Nephron progenitor cell (in vitro differentiated cells): ENCODE measurements at regions not wholly inside any gene's neighbourhood (a gene's known extent, or its start where the extent isn't known, plus 50 kb on each side); places are given as distances from the start of the nearest gene placed in this dataset.

ENCODE experiments used
- DNase-seq: peaks from one replicate; pipeline ENCODE4 v3.0.0; 2021
- H3K27ac Mint-ChIP-seq: 2 replicates; pipeline ENCODE4 v1.8.0; 2021; ENCODE audit warnings: mild to moderate bottlenecking, moderate library complexity, mixed read lengths
- H3K27me3 Mint-ChIP-seq: 2 replicates; pipeline ENCODE4 v1.8.0; 2021; ENCODE audit warnings: mild to moderate bottlenecking, low read depth, mixed read lengths; ENCODE audit not compliant: poor library complexity
- H3K36me3 Mint-ChIP-seq: 2 replicates; pipeline ENCODE4 v1.8.0; 2021; ENCODE audit warnings: low read depth, mixed read lengths
- H3K4me1 Mint-ChIP-seq: 2 replicates; pipeline ENCODE4 v1.8.0; 2021; ENCODE audit warnings: mixed read lengths
- H3K4me3 Mint-ChIP-seq: 2 replicates; pipeline ENCODE4 v1.8.0; 2021; ENCODE audit warnings: mild to moderate bottlenecking, moderate library complexity, mixed read lengths
- H3K9me3 Mint-ChIP-seq: 2 replicates; pipeline ENCODE4 v1.8.0; 2021; ENCODE audit warnings: mild to moderate bottlenecking, moderate library complexity, mixed read lengths
- TF ChIP-seq, protein P1 (sequence below): fragments of 200-600 bp; sonication (generic); IDR thresholded peaks from 2 replicates; pipeline ENCODE4 v1.5.0; 2021; ENCODE audit warnings: antibody characterized with exemption

DNA sequence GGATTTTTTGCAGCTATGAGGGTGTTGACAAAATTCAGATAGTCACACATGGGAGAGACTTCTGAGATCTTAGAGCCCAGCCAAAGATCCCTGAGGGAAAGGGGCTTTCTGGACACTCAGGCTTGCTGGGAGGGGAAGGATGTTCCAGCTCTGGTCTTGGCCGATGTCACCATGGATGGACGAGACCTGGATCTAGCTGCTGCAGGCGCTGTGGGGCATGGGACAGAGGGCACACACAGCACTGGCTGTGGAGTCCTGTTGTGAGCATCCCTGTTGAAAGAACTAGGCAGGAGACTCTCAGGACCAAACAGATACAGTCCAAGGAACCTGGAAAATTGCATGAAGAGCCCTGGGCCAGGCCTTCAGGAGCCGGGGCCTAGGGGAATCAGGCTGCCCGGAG, 80.1 kb upstream of the SDK2 start:
- H3K27ac Mint-ChIP-seq: no peak overlapping the region
- no peak overlapping the region for H3K4me3 Mint-ChIP-seq
- H3K27me3 Mint-ChIP-seq: peaks cover 37% of the 10 kb centered on the region
- H3K36me3 Mint-ChIP-seq: no peaks in the 10 kb centered on the region
- H3K4me1 Mint-ChIP-seq: peaks cover 8% of the 10 kb centered on the region
- H3K9me3 Mint-ChIP-seq: no peaks in the 10 kb centered on the region
- TF ChIP-seq, protein P1, sequence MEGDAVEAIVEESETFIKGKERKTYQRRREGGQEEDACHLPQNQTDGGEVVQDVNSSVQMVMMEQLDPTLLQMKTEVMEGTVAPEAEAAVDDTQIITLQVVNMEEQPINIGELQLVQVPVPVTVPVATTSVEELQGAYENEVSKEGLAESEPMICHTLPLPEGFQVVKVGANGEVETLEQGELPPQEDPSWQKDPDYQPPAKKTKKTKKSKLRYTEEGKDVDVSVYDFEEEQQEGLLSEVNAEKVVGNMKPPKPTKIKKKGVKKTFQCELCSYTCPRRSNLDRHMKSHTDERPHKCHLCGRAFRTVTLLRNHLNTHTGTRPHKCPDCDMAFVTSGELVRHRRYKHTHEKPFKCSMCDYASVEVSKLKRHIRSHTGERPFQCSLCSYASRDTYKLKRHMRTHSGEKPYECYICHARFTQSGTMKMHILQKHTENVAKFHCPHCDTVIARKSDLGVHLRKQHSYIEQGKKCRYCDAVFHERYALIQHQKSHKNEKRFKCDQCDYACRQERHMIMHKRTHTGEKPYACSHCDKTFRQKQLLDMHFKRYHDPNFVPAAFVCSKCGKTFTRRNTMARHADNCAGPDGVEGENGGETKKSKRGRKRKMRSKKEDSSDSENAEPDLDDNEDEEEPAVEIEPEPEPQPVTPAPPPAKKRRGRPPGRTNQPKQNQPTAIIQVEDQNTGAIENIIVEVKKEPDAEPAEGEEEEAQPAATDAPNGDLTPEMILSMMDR: no peak
- no peak for DNase-seq

DNA sequence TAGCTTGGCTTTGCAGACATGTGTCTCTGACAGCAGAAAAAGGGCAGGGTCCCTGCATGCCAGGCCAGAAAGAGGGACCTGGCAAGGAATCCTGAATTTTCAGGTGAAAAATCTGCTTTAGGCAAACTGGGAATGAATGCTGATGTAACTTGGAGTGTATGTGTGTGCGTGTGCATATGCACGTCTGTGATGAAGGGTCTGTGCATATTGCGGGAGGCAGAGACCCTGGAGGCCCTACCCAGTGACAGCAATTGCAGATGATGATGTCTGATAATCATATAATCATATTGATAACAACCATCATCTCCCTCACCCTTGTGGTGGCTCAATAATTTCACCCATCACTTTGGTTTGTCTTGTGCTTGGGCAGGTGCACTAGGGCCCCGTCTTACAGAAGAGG, 80.7 kb upstream of the SDK2 start:
- DNase-seq: no peak
- Mint-ChIP-seq H3K4me3 (no peak overlapping the region), H3K4me1 (peaks cover 1% of the 10 kb centered on the region), H3K9me3 (peaks cover 4% of the 10 kb centered on the region), H3K27ac (no peak overlapping the region), H3K36me3 (no peaks in the 10 kb centered on the region), H3K27me3 (peaks cover 37% of the 10 kb centered on the region)
- TF ChIP-seq, protein P1: no peak

DNA sequence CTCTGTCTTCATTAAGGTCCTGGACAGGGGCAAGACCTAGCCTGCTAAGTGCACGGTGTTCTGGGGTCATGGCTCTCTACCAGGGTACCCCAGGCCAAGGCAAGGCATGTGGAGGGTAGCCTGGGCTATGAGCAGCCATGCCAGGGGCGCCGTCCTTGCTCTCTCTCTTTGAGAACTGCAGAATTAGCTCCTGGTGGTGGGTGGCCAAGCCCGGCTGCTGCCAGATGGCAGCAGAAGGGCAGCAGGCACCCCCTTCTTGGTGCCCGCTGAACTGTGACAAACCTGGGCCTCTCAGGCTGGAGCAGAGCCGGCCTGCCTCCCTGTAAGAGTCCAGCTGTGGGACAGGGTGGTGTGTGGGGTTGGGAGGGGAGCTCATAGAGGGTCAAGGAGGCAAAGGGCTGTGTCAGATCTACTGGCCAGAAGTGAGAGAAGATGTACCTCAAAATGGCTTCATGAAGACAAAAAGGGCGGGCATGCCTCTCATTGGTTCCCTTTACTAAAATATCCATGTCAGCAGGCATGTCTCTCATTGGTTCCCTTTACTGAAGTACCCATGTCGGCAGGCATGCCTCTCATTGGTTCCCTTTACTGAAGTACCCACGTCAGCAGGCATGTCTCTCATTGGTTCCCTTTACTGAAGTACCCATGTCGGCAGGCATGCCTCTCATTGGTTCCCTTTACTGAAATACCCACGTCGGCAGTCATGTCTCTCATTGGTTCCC, 81.7 kb upstream of the SDK2 start:
- H3K36me3 Mint-ChIP-seq: no peaks in the 10 kb centered on the region
- no peaks in the 10 kb centered on the region for H3K4me1 Mint-ChIP-seq
- H3K4me3 Mint-ChIP-seq: no peak overlapping the region
- peaks cover 31% of the 10 kb centered on the region for H3K27me3 Mint-ChIP-seq
- TF ChIP-seq, protein P1: no peak
- no peak for DNase-seq
- H3K27ac Mint-ChIP-seq: no peak overlapping the region
- peaks cover 11% of the 10 kb centered on the region for H3K9me3 Mint-ChIP-seq

DNA sequence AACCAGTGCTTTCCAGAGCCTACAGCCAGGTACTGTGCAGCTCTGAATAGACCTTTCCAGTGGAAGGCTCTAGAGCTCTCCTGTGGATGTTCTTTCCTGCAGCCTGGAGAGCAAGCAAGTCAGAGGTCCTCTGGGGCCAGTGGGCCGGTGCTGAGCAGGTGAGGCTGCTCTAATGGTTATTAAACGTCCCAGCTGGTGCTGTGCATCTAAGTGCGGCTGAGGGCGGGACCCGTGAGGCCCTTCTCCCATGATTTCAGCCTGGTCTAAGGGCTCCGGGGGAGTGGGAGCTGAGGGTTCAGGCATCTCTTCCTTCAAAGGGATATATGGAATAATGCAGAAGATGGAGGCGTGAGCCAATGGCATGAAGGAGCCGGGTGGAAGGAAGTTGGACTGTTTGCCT, 83.7 kb upstream of the SDK2 start:
- Mint-ChIP-seq H3K36me3 (no peaks in the 10 kb centered on the region), H3K4me1 (no peaks in the 10 kb centered on the region), H3K4me3 (no peak overlapping the region), H3K27me3 (peaks cover 32% of the 10 kb centered on the region), H3K9me3 (peaks cover 24% of the 10 kb centered on the region), H3K27ac (peak overlapping the region; percentile 29)
- TF ChIP-seq, protein P1: no peak
- DNase-seq: no peak

DNA sequence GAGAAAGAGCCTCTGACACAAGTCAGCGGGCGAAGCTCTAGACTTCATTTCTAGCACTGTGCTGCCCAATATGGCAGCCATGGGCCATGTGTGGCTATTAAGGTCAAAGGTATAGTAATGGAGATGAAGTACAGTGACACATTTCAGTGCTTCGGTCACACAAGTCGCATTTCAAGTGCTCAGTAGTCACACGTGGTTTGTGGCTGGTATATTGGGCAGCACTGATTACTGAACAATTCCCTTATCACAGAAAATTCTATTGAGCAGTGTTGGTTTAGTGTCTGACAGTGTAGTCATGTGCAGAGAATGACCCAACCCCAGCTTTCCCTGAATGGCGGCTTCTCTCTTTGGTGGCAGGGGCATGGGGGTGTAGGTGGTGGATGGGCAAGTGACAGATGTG, 84.9 kb upstream of the SDK2 start:
- Mint-ChIP-seq H3K4me3 (no peak overlapping the region), H3K36me3 (no peaks in the 10 kb centered on the region), H3K27ac (no peak overlapping the region), H3K9me3 (peaks cover 29% of the 10 kb centered on the region), H3K27me3 (peaks cover 38% of the 10 kb centered on the region), H3K4me1 (no peaks in the 10 kb centered on the region)
- TF ChIP-seq, protein P1: no peak
- no peak for DNase-seq

DNA sequence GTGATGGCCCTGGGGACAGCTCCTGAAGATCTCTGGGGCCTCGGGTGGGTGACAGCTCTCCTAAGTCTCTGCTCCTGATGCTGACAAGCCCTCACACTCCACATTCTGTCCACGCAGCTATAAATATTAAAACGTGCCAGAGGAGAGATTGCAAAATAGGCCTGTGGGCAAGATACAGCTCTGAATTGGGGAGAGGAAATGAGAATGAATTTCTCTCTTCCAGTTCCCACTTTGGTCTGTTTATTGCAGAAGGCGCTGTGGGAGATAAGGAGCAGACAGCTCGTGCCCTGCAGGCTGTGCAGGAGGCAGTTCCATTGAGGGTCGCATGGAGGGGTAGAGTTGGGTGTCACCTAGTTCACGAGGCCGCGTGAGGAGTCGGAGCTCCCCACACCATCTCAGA, 87.5 kb upstream of the SDK2 start:
- TF ChIP-seq, protein P1: no peak
- DNase-seq: no peak
- H3K36me3 Mint-ChIP-seq: no peaks in the 10 kb centered on the region
- peaks cover 29% of the 10 kb centered on the region for H3K9me3 Mint-ChIP-seq
- no peak overlapping the region for H3K4me3 Mint-ChIP-seq
- no peak overlapping the region for H3K27ac Mint-ChIP-seq
- peaks cover 44% of the 10 kb centered on the region for H3K27me3 Mint-ChIP-seq
- peaks cover 10% of the 10 kb centered on the region for H3K4me1 Mint-ChIP-seq
